ENCODE measurements at regions not wholly inside any gene's neighbourhood (a gene's known extent, or its start where the extent isn't known, plus 50 kb on each side); places are given as distances from the start of the nearest gene placed in this dataset.

DNA sequence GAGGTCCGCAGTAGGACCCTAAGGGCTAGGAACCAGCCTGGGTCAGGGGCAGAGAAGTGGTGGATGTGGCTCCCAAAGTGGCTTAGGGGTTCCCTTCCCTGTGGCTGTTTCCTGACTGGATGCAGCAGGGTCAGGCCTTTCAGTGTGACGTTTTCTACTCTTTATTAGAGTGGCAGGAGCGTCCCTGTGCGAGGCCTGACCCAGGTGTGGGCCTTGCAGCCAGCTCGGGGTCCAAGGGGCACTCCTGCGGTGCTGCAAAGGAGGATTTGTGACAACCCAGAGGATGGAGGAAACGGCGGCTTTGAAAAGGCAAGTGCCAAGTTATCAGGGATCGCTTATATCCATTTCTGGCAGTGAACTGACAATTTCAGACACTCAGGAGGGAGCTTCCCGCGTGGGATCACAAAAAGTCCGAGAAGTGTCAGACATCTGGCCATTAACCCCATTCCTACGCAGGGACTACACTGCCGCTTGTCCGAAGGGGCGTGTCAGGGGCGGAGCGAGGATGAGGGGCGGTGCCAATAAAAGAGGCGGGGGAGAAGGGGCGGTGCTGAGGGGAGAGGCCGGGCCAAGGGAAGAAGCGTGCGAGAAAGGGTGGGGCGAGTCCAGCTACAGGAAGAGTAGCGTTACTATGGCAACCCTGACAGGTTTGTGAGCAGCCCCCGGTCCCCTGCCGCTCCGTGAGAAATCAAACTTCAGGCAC, 98.8 kb upstream of the ZNF722 start:
- Histone ChIP-seq H3T11ph (ENCODE audit: low read length) (no peak overlapping the region), H2BK15ac (ENCODE audit: low read depth, low read length) (no peak overlapping the region), H2AK5ac (ENCODE audit: insufficient read length, low read length) (no peak overlapping the region), H2BK20ac (ENCODE audit: low read depth, low read length, poor library complexity, severe bottlenecking) (no peak overlapping the region), H2AFZ (ENCODE audit: low read length) (no peak overlapping the region), H3K56ac (ENCODE audit: insufficient read length, low read depth, low read length) (no peak overlapping the region), H3K14ac (ENCODE audit: insufficient read depth, low read length) (no peak overlapping the region), H3K27ac (ENCODE audit: insufficient read length, low read depth, low read length) (no peak overlapping the region), H4K5ac (ENCODE audit: insufficient read length, low read depth, low read length) (no peak overlapping the region), H3K79me1 (ENCODE audit: insufficient read depth, low read depth, low read length, poor library complexity, severe bottlenecking) (no peaks in the 10 kb centered on the region), H2BK120ac (ENCODE audit: low read depth, low read length, poor library complexity, severe bottlenecking) (no peak overlapping the region), H3K79me2 (ENCODE audit: insufficient read depth, low read length) (no peaks in the 10 kb centered on the region), H2BK12ac (ENCODE audit: insufficient read length, low read depth, low read length) (no peak overlapping the region), H3K9ac (ENCODE audit: extremely low read depth, insufficient read length, low read length) (no peak overlapping the region), H3K23me2 (ENCODE audit: insufficient read length, low read depth, low read length, poor library complexity, severe bottlenecking) (no peaks in the 10 kb centered on the region), H3K4me2 (ENCODE audit: insufficient read depth, insufficient read length, low read length) (no peak overlapping the region), H3K4ac (ENCODE audit: low read depth, low read length) (no peak overlapping the region), H4K91ac (ENCODE audit: insufficient read length, low read depth, low read length) (no peak overlapping the region), H4K8ac (replicated peaks; ENCODE audit: insufficient read length, low read depth, low read length) (no peak overlapping the region), H2BK5ac (ENCODE audit: insufficient read length, low read length) (no peak overlapping the region), H3K18ac (ENCODE audit: insufficient read length, low read depth, low read length) (no peak overlapping the region), H3K23ac (ENCODE audit: insufficient read length, low read depth, low read length) (no peak overlapping the region), H3K4me1 (ENCODE audit: insufficient read depth, low read length) (no peaks in the 10 kb centered on the region), H3K27me3 (ENCODE audit: insufficient read depth, low read length) (no peaks in the 10 kb centered on the region), H4K20me1 (ENCODE audit: control insufficient read depth, insufficient read depth, insufficient read length) (no peaks in the 10 kb centered on the region), H3K9me3 (ENCODE audit: control insufficient read depth, low read depth, low read length) (peaks cover 47% of the 10 kb centered on the region)
- TF ChIP-seq, protein P1, sequence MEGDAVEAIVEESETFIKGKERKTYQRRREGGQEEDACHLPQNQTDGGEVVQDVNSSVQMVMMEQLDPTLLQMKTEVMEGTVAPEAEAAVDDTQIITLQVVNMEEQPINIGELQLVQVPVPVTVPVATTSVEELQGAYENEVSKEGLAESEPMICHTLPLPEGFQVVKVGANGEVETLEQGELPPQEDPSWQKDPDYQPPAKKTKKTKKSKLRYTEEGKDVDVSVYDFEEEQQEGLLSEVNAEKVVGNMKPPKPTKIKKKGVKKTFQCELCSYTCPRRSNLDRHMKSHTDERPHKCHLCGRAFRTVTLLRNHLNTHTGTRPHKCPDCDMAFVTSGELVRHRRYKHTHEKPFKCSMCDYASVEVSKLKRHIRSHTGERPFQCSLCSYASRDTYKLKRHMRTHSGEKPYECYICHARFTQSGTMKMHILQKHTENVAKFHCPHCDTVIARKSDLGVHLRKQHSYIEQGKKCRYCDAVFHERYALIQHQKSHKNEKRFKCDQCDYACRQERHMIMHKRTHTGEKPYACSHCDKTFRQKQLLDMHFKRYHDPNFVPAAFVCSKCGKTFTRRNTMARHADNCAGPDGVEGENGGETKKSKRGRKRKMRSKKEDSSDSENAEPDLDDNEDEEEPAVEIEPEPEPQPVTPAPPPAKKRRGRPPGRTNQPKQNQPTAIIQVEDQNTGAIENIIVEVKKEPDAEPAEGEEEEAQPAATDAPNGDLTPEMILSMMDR (conservative IDR thresholded peaks at IDR 0.05) = no peak
- Mint-ChIP-seq H3K4me1 (no peaks in the 10 kb centered on the region), H3K4me3 (no peak overlapping the region), H3K27ac (no peak overlapping the region), H3K27me3 (ENCODE audit: low read depth) (no peaks in the 10 kb centered on the region), H3K9me3 (peaks cover 85 to 90% of the 10 kb centered on the region in 2 experiments), H3K36me3 (ENCODE audit: insufficient read depth in 1 of 3, low read depth in 3 of 3) (peaks cover 4 to 12% (median 12%) of the 10 kb centered on the region in 3 experiments; a peak in 6 of 7 replicates)
- WGBS (ENCODE audit: extremely low coverage, insufficient read length, low lambda C conversion rate) = no CpG with 5 or more reads among the region's 29 CpGs
- no peak for DNase-seq
